ENCODE measurements at regions not wholly inside any gene's neighbourhood (a gene's known extent, or its start where the extent isn't known, plus 50 kb on each side); places are given as distances from the start of the nearest gene placed in this dataset.

DNA sequence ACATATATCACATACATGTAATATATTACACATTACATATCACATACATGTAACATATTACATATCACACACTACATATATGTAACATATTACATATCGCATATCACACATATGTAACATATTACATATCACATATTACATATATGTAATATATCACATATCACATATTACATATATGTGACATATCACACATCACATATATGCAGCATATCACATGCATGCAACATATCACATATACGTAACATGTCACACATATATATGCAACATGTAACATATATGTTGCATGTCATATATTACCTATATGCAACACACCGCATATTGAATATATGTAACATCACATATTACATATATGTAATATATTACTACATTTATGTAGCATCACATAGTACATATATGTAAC is 211.2 kb downstream of the ARL6IP6 start (continued):
- TF ChIP-seq, protein P1, sequence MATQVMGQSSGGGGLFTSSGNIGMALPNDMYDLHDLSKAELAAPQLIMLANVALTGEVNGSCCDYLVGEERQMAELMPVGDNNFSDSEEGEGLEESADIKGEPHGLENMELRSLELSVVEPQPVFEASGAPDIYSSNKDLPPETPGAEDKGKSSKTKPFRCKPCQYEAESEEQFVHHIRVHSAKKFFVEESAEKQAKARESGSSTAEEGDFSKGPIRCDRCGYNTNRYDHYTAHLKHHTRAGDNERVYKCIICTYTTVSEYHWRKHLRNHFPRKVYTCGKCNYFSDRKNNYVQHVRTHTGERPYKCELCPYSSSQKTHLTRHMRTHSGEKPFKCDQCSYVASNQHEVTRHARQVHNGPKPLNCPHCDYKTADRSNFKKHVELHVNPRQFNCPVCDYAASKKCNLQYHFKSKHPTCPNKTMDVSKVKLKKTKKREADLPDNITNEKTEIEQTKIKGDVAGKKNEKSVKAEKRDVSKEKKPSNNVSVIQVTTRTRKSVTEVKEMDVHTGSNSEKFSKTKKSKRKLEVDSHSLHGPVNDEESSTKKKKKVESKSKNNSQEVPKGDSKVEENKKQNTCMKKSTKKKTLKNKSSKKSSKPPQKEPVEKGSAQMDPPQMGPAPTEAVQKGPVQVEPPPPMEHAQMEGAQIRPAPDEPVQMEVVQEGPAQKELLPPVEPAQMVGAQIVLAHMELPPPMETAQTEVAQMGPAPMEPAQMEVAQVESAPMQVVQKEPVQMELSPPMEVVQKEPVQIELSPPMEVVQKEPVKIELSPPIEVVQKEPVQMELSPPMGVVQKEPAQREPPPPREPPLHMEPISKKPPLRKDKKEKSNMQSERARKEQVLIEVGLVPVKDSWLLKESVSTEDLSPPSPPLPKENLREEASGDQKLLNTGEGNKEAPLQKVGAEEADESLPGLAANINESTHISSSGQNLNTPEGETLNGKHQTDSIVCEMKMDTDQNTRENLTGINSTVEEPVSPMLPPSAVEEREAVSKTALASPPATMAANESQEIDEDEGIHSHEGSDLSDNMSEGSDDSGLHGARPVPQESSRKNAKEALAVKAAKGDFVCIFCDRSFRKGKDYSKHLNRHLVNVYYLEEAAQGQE (IDR thresholded peaks at IDR 0.05; ENCODE audit: low read depth), result no peak

DNA sequence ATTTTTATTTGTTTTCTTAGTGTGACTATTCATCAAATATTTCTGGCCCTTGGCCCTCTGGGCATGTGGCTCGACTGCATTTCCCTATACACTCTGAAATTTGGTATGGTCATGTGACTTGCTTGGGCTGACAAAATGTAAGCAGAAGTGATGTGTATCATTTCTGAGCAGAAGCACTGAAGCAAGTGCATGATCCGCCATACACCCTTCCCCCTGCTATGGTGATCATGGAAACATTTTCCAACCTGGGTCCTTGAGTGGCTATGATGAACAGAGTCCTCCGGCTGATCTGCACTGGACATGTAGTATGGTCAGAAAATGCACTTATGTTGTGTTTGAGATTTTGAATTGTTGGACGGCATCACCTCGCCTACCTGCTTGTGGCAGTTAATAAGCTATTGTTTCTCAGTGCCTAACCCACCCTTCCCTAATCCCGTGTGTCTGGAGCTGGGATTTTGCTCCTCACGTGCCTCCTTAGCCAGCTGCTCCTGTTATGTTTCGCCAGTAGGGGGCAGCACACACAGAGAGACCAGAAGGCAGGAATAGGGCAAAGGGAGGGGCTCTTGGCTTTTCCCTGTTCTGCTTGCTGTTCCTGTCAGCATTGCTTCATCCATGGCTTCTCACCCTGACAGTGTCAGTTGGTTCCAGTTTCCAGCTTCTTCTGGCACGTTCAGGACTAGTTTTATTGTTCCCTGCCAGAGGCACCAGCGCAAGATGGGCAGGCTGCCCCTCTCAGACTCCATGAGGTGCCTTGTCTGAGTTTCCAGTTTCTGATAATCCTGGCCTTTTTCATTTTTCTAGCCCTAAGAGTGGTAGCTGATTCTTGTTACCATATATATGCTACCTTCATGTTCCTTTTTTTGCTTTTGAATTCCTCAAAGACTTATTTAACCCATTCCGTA is 207.4 kb downstream of the ARL6IP6 start:
- H3K36me3 ChIP-seq (ENCODE audit: control insufficient read depth in 1 of 2, insufficient read depth in 2 of 2, low read length in 2 of 2), result no peaks in the 10 kb centered on the region
- H3K27ac ChIP-seq (ENCODE audit: low read depth, low read length), result no peak overlapping the region
- no peak overlapping the region for H3K4me3 ChIP-seq (replicated peaks in 1 of 2; ENCODE audit: low read depth in 1 of 2, low read length in 2 of 2)
- peaks cover 0 to 11% of the 10 kb centered on the region in 2 experiments; a peak in 1 of 4 replicates for H3K4me1 ChIP-seq (ENCODE audit: control insufficient read depth in 1 of 2, insufficient read depth in 2 of 2, low read length in 2 of 2)
- H2AFZ ChIP-seq (ENCODE audit: low read depth, low read length, poor library complexity, severe bottlenecking), result peak overlapping the region; percentile 84
- no TSS peak for BruUV-seq (replicated peaks)
- H3K79me2 ChIP-seq (ENCODE audit: insufficient read depth, low read length), result no peaks in the 10 kb centered on the region
- peak; percentile 98 for ATAC-seq
- no peak overlapping the region for H3K9ac ChIP-seq (ENCODE audit: low read length)
- H3K9me2 ChIP-seq (ENCODE audit: insufficient read depth), result no peaks in the 10 kb centered on the region
- CTCF ChIA-PET, result interaction anchor here (0.9 to 1.5 kb wide), 14 partner anchors 10 to 1450 kb away, joined by 3 to 11 read pairs (median 4); no protein-coding TSS in a partner anchor
- peak overlapping the region; percentile 38 for H3K4me2 ChIP-seq (ENCODE audit: low read length)
- no peaks in the 10 kb centered on the region; the same call in 1 of the 2 replicates for H3K27me3 ChIP-seq (ENCODE audit: insufficient read depth, low read length)
- H3K9me3 ChIP-seq (ENCODE audit: control insufficient read depth in 1 of 2, insufficient read depth in 1 of 2, low read depth in 1 of 2, low read length in 2 of 2), result no peaks in the 10 kb centered on the region
- RAD21 ChIA-PET (ENCODE audit: low non-redundant PET in 1 of 2, low total read pairs in 2 of 2, uncharacterized antibody in 2 of 2, unreplicated experiment in 2 of 2), result interaction anchor here in 1 of 2 experiments (0.6 kb wide), 1 partner anchor 601 kb away, joined by 3 read pairs; no protein-coding TSS in a partner anchor
- peak; percentile 79 for DNase-seq (ENCODE audit: low read depth, low spot score)
- TF ChIP-seq, protein P2, sequence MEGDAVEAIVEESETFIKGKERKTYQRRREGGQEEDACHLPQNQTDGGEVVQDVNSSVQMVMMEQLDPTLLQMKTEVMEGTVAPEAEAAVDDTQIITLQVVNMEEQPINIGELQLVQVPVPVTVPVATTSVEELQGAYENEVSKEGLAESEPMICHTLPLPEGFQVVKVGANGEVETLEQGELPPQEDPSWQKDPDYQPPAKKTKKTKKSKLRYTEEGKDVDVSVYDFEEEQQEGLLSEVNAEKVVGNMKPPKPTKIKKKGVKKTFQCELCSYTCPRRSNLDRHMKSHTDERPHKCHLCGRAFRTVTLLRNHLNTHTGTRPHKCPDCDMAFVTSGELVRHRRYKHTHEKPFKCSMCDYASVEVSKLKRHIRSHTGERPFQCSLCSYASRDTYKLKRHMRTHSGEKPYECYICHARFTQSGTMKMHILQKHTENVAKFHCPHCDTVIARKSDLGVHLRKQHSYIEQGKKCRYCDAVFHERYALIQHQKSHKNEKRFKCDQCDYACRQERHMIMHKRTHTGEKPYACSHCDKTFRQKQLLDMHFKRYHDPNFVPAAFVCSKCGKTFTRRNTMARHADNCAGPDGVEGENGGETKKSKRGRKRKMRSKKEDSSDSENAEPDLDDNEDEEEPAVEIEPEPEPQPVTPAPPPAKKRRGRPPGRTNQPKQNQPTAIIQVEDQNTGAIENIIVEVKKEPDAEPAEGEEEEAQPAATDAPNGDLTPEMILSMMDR (IDR thresholded peaks at IDR 0.05 in 2 of 3, conservative IDR thresholded peaks at IDR 0.05 in 1 of 3; ENCODE audit: borderline replicate concordance in 1 of 3, insufficient read depth in 1 of 3, low read depth in 2 of 3, low read length in 2 of 3), result peak; percentile 71 to 95 (median 91)
- TF ChIP-seq RAD21 (IDR thresholded peaks at IDR 0.05; ENCODE audit: low read depth), result peak; percentile 80
- TF ChIP-seq, protein P3, sequence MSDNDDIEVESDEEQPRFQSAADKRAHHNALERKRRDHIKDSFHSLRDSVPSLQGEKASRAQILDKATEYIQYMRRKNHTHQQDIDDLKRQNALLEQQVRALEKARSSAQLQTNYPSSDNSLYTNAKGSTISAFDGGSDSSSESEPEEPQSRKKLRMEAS (IDR thresholded peaks at IDR 0.05), result peak; percentile 61
- peak; percentile 9 for TF ChIP-seq TCF7L2 (IDR thresholded peaks at IDR 0.05; ENCODE audit: borderline replicate concordance, extremely low read depth, insufficient read depth, insufficient read length)
- no peak for TF ChIP-seq POLR2AphosphoS5 (IDR thresholded peaks at IDR 0.05; ENCODE audit: low read depth, low read length)
- TF ChIP-seq CBX3 (IDR thresholded peaks at IDR 0.05; ENCODE audit: low read depth), result peak; percentile 69
- no peaks in the 10 kb centered on the region for H4K20me1 ChIP-seq (ENCODE audit: insufficient read depth)
- intact Hi-C loops (cut with micrococcal nuclease), result loop anchor here (1.0 to 2.0 kb wide), 3 partner anchors 553 to 1449 kb away; partner anchors contain the start of gene RPRM
- POLR2A ChIA-PET, result no interaction called here

Data from HCT116 (cell line).